ENCODE measurements at regions not wholly inside any gene's neighbourhood (a gene's known extent, or its start where the extent isn't known, plus 50 kb on each side); places are given as distances from the start of the nearest gene placed in this dataset.

GRCh38 chr16:14338969-14339368 is 267.9 kb downstream of the MRTFB start:
- no peaks in the 10 kb centered on the region for H3K36me3 ChIP-seq (ENCODE audit: control insufficient read depth, insufficient read depth, low read length)
- no peak overlapping the region for H3K4me2 ChIP-seq (ENCODE audit: low read length)
- no peak for DNase-seq
- H2BK120ac ChIP-seq (ENCODE audit: low read depth, low read length) = no peak overlapping the region
- H3K27me3 ChIP-seq (ENCODE audit: insufficient read depth, low read length, poor library complexity) = no peaks in the 10 kb centered on the region
- H3K23ac ChIP-seq (ENCODE audit: low read length) = no peak overlapping the region
- no peak overlapping the region for H4K8ac ChIP-seq (ENCODE audit: low read depth, low read length)
- H4K5ac ChIP-seq (ENCODE audit: low read length) = no peak overlapping the region
- no peak overlapping the region for H3K9ac ChIP-seq (ENCODE audit: low read length)
- no CpG with 5 or more reads among the region's 4 CpGs for WGBS (ENCODE audit: extremely low coverage, insufficient coverage, low lambda C conversion rate)
- H3K4ac ChIP-seq (ENCODE audit: low read depth, low read length) = no peak overlapping the region
- no peak overlapping the region for H3K18ac ChIP-seq (ENCODE audit: low read length)
- no peaks in the 10 kb centered on the region for H3K79me2 ChIP-seq (ENCODE audit: control insufficient read depth, insufficient read depth, low read length)
- H3K56ac ChIP-seq (ENCODE audit: low read length) = no peak overlapping the region
- H2BK15ac ChIP-seq (replicated peaks; ENCODE audit: low read depth) = no peak overlapping the region
- H3K4me1 ChIP-seq (ENCODE audit: control insufficient read depth, low read depth, low read length) = no peaks in the 10 kb centered on the region
- no peak overlapping the region for H2AK5ac ChIP-seq (ENCODE audit: low read length)
- no peak overlapping the region for H3K4me3 ChIP-seq (ENCODE audit: low read length)
- H3K27ac ChIP-seq (ENCODE audit: low read depth, low read length) = no peak overlapping the region
- H3K79me1 ChIP-seq (ENCODE audit: low read length) = no peaks in the 10 kb centered on the region
- H2BK5ac ChIP-seq (ENCODE audit: low read length) = no peak overlapping the region

DNA sequence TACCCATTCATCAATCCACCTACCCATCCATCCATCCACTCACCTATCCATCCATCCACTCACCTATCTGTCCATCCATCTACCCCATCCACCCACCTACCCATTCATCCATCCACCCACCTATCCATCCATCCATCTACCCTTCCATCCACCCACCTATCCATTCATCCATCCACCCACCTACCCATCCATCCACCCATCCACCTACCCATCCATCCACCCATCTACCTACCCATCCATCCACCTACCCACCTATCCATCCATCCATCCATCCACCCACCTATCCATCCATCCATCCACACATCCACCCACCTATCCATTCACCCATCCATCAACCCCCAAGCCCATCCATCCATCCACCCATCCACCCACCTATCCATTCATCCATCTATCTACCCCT is 267.1 kb downstream of the MRTFB start:
- H3K56ac ChIP-seq (ENCODE audit: low read length) = no peak overlapping the region
- H3K4me1 ChIP-seq (ENCODE audit: control insufficient read depth, low read depth, low read length) = no peaks in the 10 kb centered on the region
- H3K27me3 ChIP-seq (ENCODE audit: insufficient read depth, low read length, poor library complexity) = no peaks in the 10 kb centered on the region
- no peaks in the 10 kb centered on the region for H3K79me1 ChIP-seq (ENCODE audit: low read length)
- H2AK5ac ChIP-seq (ENCODE audit: low read length) = no peak overlapping the region
- no peak overlapping the region for H4K5ac ChIP-seq (ENCODE audit: low read length)
- H3K27ac ChIP-seq (ENCODE audit: low read depth, low read length) = no peak overlapping the region
- H3K23ac ChIP-seq (ENCODE audit: low read length) = no peak overlapping the region
- H3K79me2 ChIP-seq (ENCODE audit: control insufficient read depth, insufficient read depth, low read length) = no peaks in the 10 kb centered on the region
- no peak overlapping the region for H3K9ac ChIP-seq (ENCODE audit: low read length)
- H3K36me3 ChIP-seq (ENCODE audit: control insufficient read depth, insufficient read depth, low read length) = no peaks in the 10 kb centered on the region
- no peak overlapping the region for H2BK5ac ChIP-seq (ENCODE audit: low read length)
- no peak overlapping the region for H3K4ac ChIP-seq (ENCODE audit: low read depth, low read length)
- no peak overlapping the region for H4K8ac ChIP-seq (ENCODE audit: low read depth, low read length)
- H3K18ac ChIP-seq (ENCODE audit: low read length) = no peak overlapping the region
- H2BK120ac ChIP-seq (ENCODE audit: low read depth, low read length) = no peak overlapping the region
- H3K4me3 ChIP-seq (ENCODE audit: low read length) = no peak overlapping the region
- no peak overlapping the region for H2BK15ac ChIP-seq (replicated peaks; ENCODE audit: low read depth)
- DNase-seq = no peak
- H3K4me2 ChIP-seq (ENCODE audit: low read length) = no peak overlapping the region

- Histone ChIP-seq H3K4me3 (ENCODE audit: low read length) (no peak overlapping the region), H3K4me1 (ENCODE audit: control insufficient read depth, low read depth, low read length) (no peaks in the 10 kb centered on the region), H3K18ac (ENCODE audit: low read length) (no peak overlapping the region), H4K8ac (ENCODE audit: low read depth, low read length) (no peak overlapping the region), H3K4ac (ENCODE audit: low read depth, low read length) (no peak overlapping the region), H2BK120ac (ENCODE audit: low read depth, low read length) (no peak overlapping the region), H3K36me3 (ENCODE audit: control insufficient read depth, insufficient read depth, low read length) (no peaks in the 10 kb centered on the region), H2BK5ac (ENCODE audit: low read length) (no peak overlapping the region), H2AK5ac (ENCODE audit: low read length) (no peak overlapping the region), H3K9ac (ENCODE audit: low read length) (no peak overlapping the region), H3K79me1 (ENCODE audit: low read length) (no peaks in the 10 kb centered on the region), H3K56ac (ENCODE audit: low read length) (no peak overlapping the region), H3K27me3 (ENCODE audit: insufficient read depth, low read length, poor library complexity) (no peaks in the 10 kb centered on the region), H3K4me2 (ENCODE audit: low read length) (no peak overlapping the region), H3K23ac (ENCODE audit: low read length) (no peak overlapping the region), H2BK15ac (replicated peaks; ENCODE audit: low read depth) (no peak overlapping the region), H4K5ac (ENCODE audit: low read length) (no peak overlapping the region), H3K27ac (ENCODE audit: low read depth, low read length) (no peak overlapping the region), H3K79me2 (ENCODE audit: control insufficient read depth, insufficient read depth, low read length) (no peaks in the 10 kb centered on the region)
- no peak for DNase-seq
- no CpG with 5 or more reads among the region's 22 CpGs for WGBS (ENCODE audit: extremely low coverage, insufficient coverage, low lambda C conversion rate)
Observed at GRCh38 chr16:14337303-14338191, 266.4 kb downstream of the MRTFB start.

- H3K4me2 ChIP-seq (ENCODE audit: low read length) = no peak overlapping the region
- no peak overlapping the region for H2BK15ac ChIP-seq (replicated peaks; ENCODE audit: low read depth)
- H3K27me3 ChIP-seq (ENCODE audit: insufficient read depth, low read length, poor library complexity) = no peaks in the 10 kb centered on the region
- H3K79me1 ChIP-seq (ENCODE audit: low read length) = no peaks in the 10 kb centered on the region
- H3K27ac ChIP-seq (ENCODE audit: low read depth, low read length) = no peak overlapping the region
- H2BK5ac ChIP-seq (ENCODE audit: low read length) = no peak overlapping the region
- DNase-seq = no peak
- no peak overlapping the region for H3K23ac ChIP-seq (ENCODE audit: low read length)
- H3K79me2 ChIP-seq (ENCODE audit: control insufficient read depth, insufficient read depth, low read length) = no peaks in the 10 kb centered on the region
- H2BK120ac ChIP-seq (ENCODE audit: low read depth, low read length) = no peak overlapping the region
- no peak overlapping the region for H4K8ac ChIP-seq (ENCODE audit: low read depth, low read length)
- H3K4me3 ChIP-seq (ENCODE audit: low read length) = no peak overlapping the region
- H3K18ac ChIP-seq (ENCODE audit: low read length) = no peak overlapping the region
- H3K4me1 ChIP-seq (ENCODE audit: control insufficient read depth, low read depth, low read length) = no peaks in the 10 kb centered on the region
- no peak overlapping the region for H2AK5ac ChIP-seq (ENCODE audit: low read length)
- no peak overlapping the region for H3K56ac ChIP-seq (ENCODE audit: low read length)
- no CpG with 5 or more reads among the region's 3 CpGs for whole genome bisulfite sequencing (ENCODE audit: extremely low coverage, insufficient coverage, low lambda C conversion rate)
- H3K4ac ChIP-seq (ENCODE audit: low read depth, low read length) = no peak overlapping the region
- H4K5ac ChIP-seq (ENCODE audit: low read length) = no peak overlapping the region
- no peak overlapping the region for H3K9ac ChIP-seq (ENCODE audit: low read length)
- no peaks in the 10 kb centered on the region for H3K36me3 ChIP-seq (ENCODE audit: control insufficient read depth, insufficient read depth, low read length)
Observed at GRCh38 chr16:14335297-14335696, 264.2 kb downstream of the MRTFB start.

DNA sequence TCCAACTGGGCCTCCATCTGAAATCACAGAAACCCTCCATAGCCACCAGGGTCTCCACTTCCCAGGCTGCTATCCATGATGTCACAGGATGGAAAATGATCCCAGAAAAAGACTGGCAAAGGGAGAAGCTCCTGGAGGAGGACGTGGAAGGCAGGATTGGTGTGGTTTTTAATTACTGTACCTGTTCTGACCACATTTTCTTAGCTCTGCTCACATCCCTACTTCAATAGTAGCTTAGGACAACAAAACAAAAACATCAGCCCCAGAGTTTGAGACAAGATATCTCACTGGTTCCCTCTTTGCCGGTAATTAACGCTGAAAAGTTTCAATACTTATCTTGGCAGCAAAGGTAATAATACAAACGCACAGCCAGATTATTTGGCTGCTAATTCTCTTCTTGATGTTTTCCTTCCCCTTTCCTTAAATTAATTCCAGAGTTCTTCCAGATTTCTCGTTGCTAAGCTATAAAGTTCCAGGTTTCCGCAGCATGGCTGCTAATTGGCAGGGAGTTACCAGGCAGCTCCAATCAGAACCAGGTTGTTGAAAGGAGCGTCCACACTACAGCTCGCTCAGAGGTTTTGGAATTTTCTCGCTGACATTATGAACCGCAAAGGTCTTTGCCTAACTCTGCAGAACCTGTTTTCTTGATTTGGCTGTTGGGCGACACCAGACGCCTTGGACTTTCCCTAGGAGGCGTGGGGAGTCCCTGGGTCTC is 263.4 kb downstream of the MRTFB start:
- H3K18ac ChIP-seq (ENCODE audit: low read length) = no peak overlapping the region
- H3K79me2 ChIP-seq (ENCODE audit: control insufficient read depth, insufficient read depth, low read length) = no peaks in the 10 kb centered on the region
- no peak overlapping the region for H2AK5ac ChIP-seq (ENCODE audit: low read length)
- H3K27ac ChIP-seq (ENCODE audit: low read depth, low read length) = no peak overlapping the region
- H2BK15ac ChIP-seq (replicated peaks; ENCODE audit: low read depth) = no peak overlapping the region
- H3K23ac ChIP-seq (ENCODE audit: low read length) = no peak overlapping the region
- H2BK120ac ChIP-seq (ENCODE audit: low read depth, low read length) = no peak overlapping the region
- no peak overlapping the region for H3K4ac ChIP-seq (ENCODE audit: low read depth, low read length)
- H3K79me1 ChIP-seq (ENCODE audit: low read length) = no peaks in the 10 kb centered on the region
- no peak overlapping the region for H3K4me3 ChIP-seq (ENCODE audit: low read length)
- no peak for DNase-seq
- H3K4me2 ChIP-seq (ENCODE audit: low read length) = no peak overlapping the region
- no peak overlapping the region for H2BK5ac ChIP-seq (ENCODE audit: low read length)
- no peak overlapping the region for H3K56ac ChIP-seq (ENCODE audit: low read length)
- no peaks in the 10 kb centered on the region for H3K36me3 ChIP-seq (ENCODE audit: control insufficient read depth, insufficient read depth, low read length)
- H3K4me1 ChIP-seq (ENCODE audit: control insufficient read depth, low read depth, low read length) = no peaks in the 10 kb centered on the region
- no CpG with 5 or more reads among the region's 13 CpGs for WGBS (ENCODE audit: extremely low coverage, insufficient coverage, low lambda C conversion rate)
- no peak overlapping the region for H4K8ac ChIP-seq (ENCODE audit: low read depth, low read length)
- H3K27me3 ChIP-seq (ENCODE audit: insufficient read depth, low read length, poor library complexity) = no peaks in the 10 kb centered on the region
- no peak overlapping the region for H3K9ac ChIP-seq (ENCODE audit: low read length)
- no peak overlapping the region for H4K5ac ChIP-seq (ENCODE audit: low read length)
